ENCODE measurements at regions not wholly inside any gene's neighbourhood (a gene's known extent, or its start where the extent isn't known, plus 50 kb on each side); places are given as distances from the start of the nearest gene placed in this dataset.

- no peak overlapping the region for H3K9ac ChIP-seq (ENCODE audit: control insufficient read depth, insufficient read depth, low read length)
- no peaks in the 10 kb centered on the region for H3K4me1 ChIP-seq (ENCODE audit: control insufficient read depth, insufficient read depth, low read length)
- ATAC-seq: no peak
- BruUV-seq (replicated peaks): no TSS peak
- no peak overlapping the region for H3K4me2 ChIP-seq (ENCODE audit: control insufficient read depth, insufficient read depth)
- CTCF ChIA-PET: interaction anchor here (1.7 to 2.0 kb wide), 2 partner anchors 8 to 307 kb away, joined by 5 to 6 read pairs; no protein-coding TSS in a partner anchor
- SMC1A ChIA-PET (ENCODE audit: uncharacterized antibody, unreplicated experiment): interaction anchor here (1.1 to 1.2 kb wide), 2 partner anchors 133 to 307 kb away, joined by 3 to 4 read pairs; no protein-coding TSS in a partner anchor
- intact Hi-C loops (cut with micrococcal nuclease; ENCODE audit: unreplicated experiment): no loop called here
- no peaks in the 10 kb centered on the region for H3K36me3 ChIP-seq (ENCODE audit: control insufficient read depth in 2 of 2, insufficient read depth in 2 of 2, low read length in 1 of 2)
- no peaks in the 10 kb centered on the region for H4K20me1 ChIP-seq (ENCODE audit: control insufficient read depth, insufficient read depth)
- in situ Hi-C loops (cut with MboI): no loop called here
- FAIRE-seq: no peak
- no peak overlapping the region for H3K27ac ChIP-seq (ENCODE audit: control insufficient read depth, insufficient read depth)
- H2AFZ ChIP-seq (ENCODE audit: control insufficient read depth, low read depth, low read length): no peak overlapping the region
- RAD21 ChIA-PET (ENCODE audit: unreplicated experiment): no interaction called here
- no peaks in the 10 kb centered on the region for H3K79me2 ChIP-seq (ENCODE audit: control insufficient read depth, insufficient read depth, low read length)
- 17% methylated on average over 2 of the region's 3 CpGs for WGBS (ENCODE audit: insufficient coverage, insufficient replicate concordance, low lambda C conversion rate, missing lambda C conversion rate)
- POLR2A ChIA-PET: no interaction called here
- no peak for DNase-seq (ENCODE audit: low read depth, low spot score)
- H3K4me3 ChIP-seq: no peak overlapping the region
- H3K9me3 ChIP-seq (replicated peaks; ENCODE audit: control insufficient read depth, insufficient read depth, low read length): no peaks in the 10 kb centered on the region
- no peaks in the 10 kb centered on the region; a peak in 2 of 4 replicates for H3K27me3 ChIP-seq (replicated peaks in 1 of 2; ENCODE audit: control insufficient read depth in 2 of 2, insufficient read depth in 2 of 2, low read length in 1 of 2)
- TF ChIP-seq CREB1 (IDR thresholded peaks at IDR 0.05; ENCODE audit: low read depth) (no peak), MXI1 (IDR thresholded peaks at IDR 0.05; ENCODE audit: low read depth, low read length) (no peak), FOXM1 (IDR thresholded peaks at IDR 0.05; ENCODE audit: low read depth, low read length) (no peak), MEF2B (IDR thresholded peaks at IDR 0.05; ENCODE audit: partially characterized antibody, poor library complexity, severe bottlenecking) (no peak), MYC (IDR thresholded peaks at IDR 0.05; ENCODE audit: insufficient read depth, insufficient read length, insufficient replicate concordance, low read length, severe bottlenecking) (no peak), ZSCAN29 (IDR thresholded peaks at IDR 0.05) (no peak), REST (IDR thresholded peaks at IDR 0.05; ENCODE audit: low read depth, low read length) (no peak), SMARCA5 (IDR thresholded peaks at IDR 0.05) (no peak), BCL3 (IDR thresholded peaks at IDR 0.05; ENCODE audit: borderline replicate concordance, insufficient read depth, low read depth, low read length, poor library complexity, severe bottlenecking) (no peak), ETV6 (conservative IDR thresholded peaks at IDR 0.05 in 1 of 2, IDR thresholded peaks at IDR 0.05 in 1 of 2; ENCODE audit: borderline replicate concordance in 1 of 2, low read depth in 1 of 2) (no peak), SP1 (IDR thresholded peaks at IDR 0.05; ENCODE audit: low read depth, low read length) (no peak), ESRRA (IDR thresholded peaks at IDR 0.05; ENCODE audit: low read length) (no peak), ZNF217 (IDR thresholded peaks at IDR 0.05) (no peak), MYB (IDR thresholded peaks at IDR 0.05; ENCODE audit: borderline replicate concordance, low read depth, low read length) (no peak), ZNF207 (IDR thresholded peaks at IDR 0.05; ENCODE audit: borderline replicate concordance) (no peak), ZNF622 (IDR thresholded peaks at IDR 0.05) (no peak), POU2F2 (IDR thresholded peaks at IDR 0.05; ENCODE audit: borderline replicate concordance, low read depth, low read length) (no peak)
- TF ChIP-seq, protein P1, sequence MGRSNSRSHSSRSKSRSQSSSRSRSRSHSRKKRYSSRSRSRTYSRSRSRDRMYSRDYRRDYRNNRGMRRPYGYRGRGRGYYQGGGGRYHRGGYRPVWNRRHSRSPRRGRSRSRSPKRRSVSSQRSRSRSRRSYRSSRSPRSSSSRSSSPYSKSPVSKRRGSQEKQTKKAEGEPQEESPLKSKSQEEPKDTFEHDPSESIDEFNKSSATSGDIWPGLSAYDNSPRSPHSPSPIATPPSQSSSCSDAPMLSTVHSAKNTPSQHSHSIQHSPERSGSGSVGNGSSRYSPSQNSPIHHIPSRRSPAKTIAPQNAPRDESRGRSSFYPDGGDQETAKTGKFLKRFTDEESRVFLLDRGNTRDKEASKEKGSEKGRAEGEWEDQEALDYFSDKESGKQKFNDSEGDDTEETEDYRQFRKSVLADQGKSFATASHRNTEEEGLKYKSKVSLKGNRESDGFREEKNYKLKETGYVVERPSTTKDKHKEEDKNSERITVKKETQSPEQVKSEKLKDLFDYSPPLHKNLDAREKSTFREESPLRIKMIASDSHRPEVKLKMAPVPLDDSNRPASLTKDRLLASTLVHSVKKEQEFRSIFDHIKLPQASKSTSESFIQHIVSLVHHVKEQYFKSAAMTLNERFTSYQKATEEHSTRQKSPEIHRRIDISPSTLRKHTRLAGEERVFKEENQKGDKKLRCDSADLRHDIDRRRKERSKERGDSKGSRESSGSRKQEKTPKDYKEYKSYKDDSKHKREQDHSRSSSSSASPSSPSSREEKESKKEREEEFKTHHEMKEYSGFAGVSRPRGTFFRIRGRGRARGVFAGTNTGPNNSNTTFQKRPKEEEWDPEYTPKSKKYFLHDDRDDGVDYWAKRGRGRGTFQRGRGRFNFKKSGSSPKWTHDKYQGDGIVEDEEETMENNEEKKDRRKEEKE (IDR thresholded peaks at IDR 0.05): no peak
Measured at GRCh38 chr12:13668880-13669279, 312.5 kb downstream of the GRIN2B start.

All from GM12878 (cell line).